ENCODE measurements at regions not wholly inside any gene's neighbourhood (a gene's known extent, or its start where the extent isn't known, plus 50 kb on each side); places are given as distances from the start of the nearest gene placed in this dataset.
A peak's percentile ranks its signal among the peaks of the same experiment; 100 is the strongest.

GRCh38 chr5:143674469-143674786 is 137.5 kb upstream of the HMHB1 start:
- H3K4me2 ChIP-seq (ENCODE audit: low read depth, low read length), result peak overlapping the region; percentile 63
- ChIA-PET POLR2A (interaction anchor here (0.5 to 1.7 kb wide), 11 partner anchors 9 to 491 kb away, joined by 3 to 9 read pairs (median 5); partner anchors contain the start of gene NR3C1), CTCF (ENCODE audit: low intra/inter-chr PET ratio, low total read pairs) (no interaction called here)
- H3K4me1 ChIP-seq (ENCODE audit: insufficient read depth, low read length), result peaks cover 45% of the 10 kb centered on the region
- no peak overlapping the region for H3K9ac ChIP-seq (ENCODE audit: insufficient read depth, low read depth, low read length)
- in situ Hi-C loops (cut with HindIII; ENCODE audit: extremely low pct_ligation_motif_present, low pct_unique_long_range_greater_than_20kb) (no loop called here), intact Hi-C loops (cut with micrococcal nuclease; ENCODE audit: unreplicated experiment) (loop anchor here (5.0 kb wide), 1 partner anchor 167 kb away; no protein-coding TSS in a partner anchor)
- TF ChIP-seq PRMT3 (CRISPR knock-in tag; IDR thresholded peaks at IDR 0.05; ENCODE audit: borderline replicate concordance, low read depth), result no peak
- no peak for TF ChIP-seq ZXDC (CRISPR knock-in tag; IDR thresholded peaks at IDR 0.05)
- no peak for TF ChIP-seq FOXJ3 (CRISPR knock-in tag; IDR thresholded peaks at IDR 0.05; ENCODE audit: borderline replicate concordance)
- TF ChIP-seq ZNF432 (CRISPR knock-in tag; IDR thresholded peaks at IDR 0.05; ENCODE audit: borderline replicate concordance), result no peak
- TF ChIP-seq, protein P1, sequence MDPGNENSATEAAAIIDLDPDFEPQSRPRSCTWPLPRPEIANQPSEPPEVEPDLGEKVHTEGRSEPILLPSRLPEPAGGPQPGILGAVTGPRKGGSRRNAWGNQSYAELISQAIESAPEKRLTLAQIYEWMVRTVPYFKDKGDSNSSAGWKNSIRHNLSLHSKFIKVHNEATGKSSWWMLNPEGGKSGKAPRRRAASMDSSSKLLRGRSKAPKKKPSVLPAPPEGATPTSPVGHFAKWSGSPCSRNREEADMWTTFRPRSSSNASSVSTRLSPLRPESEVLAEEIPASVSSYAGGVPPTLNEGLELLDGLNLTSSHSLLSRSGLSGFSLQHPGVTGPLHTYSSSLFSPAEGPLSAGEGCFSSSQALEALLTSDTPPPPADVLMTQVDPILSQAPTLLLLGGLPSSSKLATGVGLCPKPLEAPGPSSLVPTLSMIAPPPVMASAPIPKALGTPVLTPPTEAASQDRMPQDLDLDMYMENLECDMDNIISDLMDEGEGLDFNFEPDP (CRISPR knock-in tag; conservative IDR thresholded peaks at IDR 0.05), result no peak
- TF ChIP-seq EHMT2 (IDR thresholded peaks at IDR 0.05; ENCODE audit: borderline replicate concordance, low read depth, low read length), result no peak
- TF ChIP-seq JUNB (CRISPR knock-in tag; IDR thresholded peaks at IDR 0.05; ENCODE audit: borderline replicate concordance), result no peak
- no peak for TF ChIP-seq KDM1A (CRISPR knock-in tag; IDR thresholded peaks at IDR 0.05)
- no peak for TF ChIP-seq GATA4 (IDR thresholded peaks at IDR 0.05; ENCODE audit: borderline replicate concordance, low read depth)
- TF ChIP-seq ZNF354B (CRISPR knock-in tag; IDR thresholded peaks at IDR 0.05), result no peak
- no peak for TF ChIP-seq RCOR2 (CRISPR knock-in tag; IDR thresholded peaks at IDR 0.05)
- no peak for TF ChIP-seq MZF1 (CRISPR knock-in tag; IDR thresholded peaks at IDR 0.05; ENCODE audit: borderline replicate concordance)
- no peak for TF ChIP-seq ZNF503 (CRISPR knock-in tag; IDR thresholded peaks at IDR 0.05)
- TF ChIP-seq, protein P2, sequence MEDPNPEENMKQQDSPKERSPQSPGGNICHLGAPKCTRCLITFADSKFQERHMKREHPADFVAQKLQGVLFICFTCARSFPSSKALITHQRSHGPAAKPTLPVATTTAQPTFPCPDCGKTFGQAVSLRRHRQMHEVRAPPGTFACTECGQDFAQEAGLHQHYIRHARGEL (CRISPR knock-in tag; IDR thresholded peaks at IDR 0.05), result no peak
- no peak for TF ChIP-seq ZNF512B (CRISPR knock-in tag; IDR thresholded peaks at IDR 0.05; ENCODE audit: borderline replicate concordance)
- no peak for TF ChIP-seq SCMH1 (CRISPR knock-in tag; IDR thresholded peaks at IDR 0.05; ENCODE audit: borderline replicate concordance)
- H2AFZ ChIP-seq (ENCODE audit: low read length), result no peak overlapping the region
- BruUV-seq (replicated peaks), result no TSS peak
- no peak overlapping the region for H3K4me3 ChIP-seq (replicated peaks in 1 of 3; ENCODE audit: insufficient read depth in 1 of 3, low read depth in 2 of 3, low read length in 3 of 3)
- no peaks in the 10 kb centered on the region for H3K9me3 ChIP-seq (ENCODE audit: low read length)
- H4K20me1 ChIP-seq (ENCODE audit: insufficient read depth, low read length), result no peaks in the 10 kb centered on the region
- no peaks in the 10 kb centered on the region for H3K79me2 ChIP-seq (ENCODE audit: insufficient read depth, low read length)
- H3K27ac ChIP-seq (ENCODE audit: extremely low read length, insufficient read depth, low read length), result no peak overlapping the region
- DNase-seq (ENCODE audit: low spot score), result no peak
- peak; percentile 27; the same call in 2 of the 3 replicates for ATAC-seq
- no peaks in the 10 kb centered on the region for H3K36me3 ChIP-seq (replicated peaks in 1 of 2; ENCODE audit: control insufficient read depth in 1 of 2, insufficient read depth in 2 of 2, low read length in 2 of 2)
- H3K27me3 ChIP-seq (ENCODE audit: control insufficient read depth in 1 of 2, insufficient read depth in 2 of 2, low read length in 2 of 2), result peaks cover 0 to 60% of the 10 kb centered on the region in 2 experiments; a peak in 4 of 5 replicates
- no peak for FAIRE-seq
- whole genome bisulfite sequencing (ENCODE audit: low lambda C conversion rate), result 45% methylated on average over 2 of the region's 2 CpGs

Measured in HepG2 (cell line).